Uterus (tissue), 3 donors: ENCODE measurements at regions not wholly inside any gene's neighbourhood (a gene's known extent, or its start where the extent isn't known, plus 50 kb on each side); places are given as distances from the start of the nearest gene placed in this dataset.
"Not testable (repeated sequence)": the region's sequence is repeated elsewhere in the genome, so short reads cannot be mapped to it uniquely, and the experiment has no call there.

ENCODE experiments used
- DNase-seq, 2 donors: peaks; one replicate each; pipeline ENCODE4 v3.0.0-alpha.2; 2019 to 2020
- H3K27ac ChIP-seq, 2 donors: fragments of 200-600 bp; sonication (generic); 1 replicate in 1 of 2; 2 replicates in 1 of 2; pipeline ENCODE4 v1.5.1; 2016 to 2018
- H3K27me3 ChIP-seq, 2 donors: fragments of 200-600 bp; sonication (generic); one replicate each; pipeline ENCODE4 v1.5.1; 2018 to 2019; ENCODE audit warnings: control low read depth in 1 of 2
- H3K36me3 ChIP-seq, 2 donors: fragments of 200-600 bp; sonication (generic); one replicate each; pipeline ENCODE4 v1.5.1; 2019; ENCODE audit warnings: control low read depth in 1 of 2
- H3K4me1 ChIP-seq, 2 donors: fragments of 200-600 bp; sonication (generic); one replicate each; pipeline ENCODE4 v1.5.1; 2018 to 2019; ENCODE audit warnings: control low read depth in 1 of 2
- H3K4me3 ChIP-seq, 2 donors: fragments of 200-600 bp; sonication (generic); 1 replicate in 1 of 2; 2 replicates in 1 of 2; pipeline ENCODE4 v1.5.1; 2018 to 2019; ENCODE audit warnings: mild to moderate bottlenecking in 1 of 2
- H3K9me3 ChIP-seq, 2 donors: fragments of 200-600 bp; sonication (generic); one replicate each; pipeline ENCODE4 v1.5.1; 2019; ENCODE audit warnings: control low read depth in 1 of 2
- CTCF ChIP-seq, 4 experiments: fragments of 200-600 bp in 2 of 4; fragments of 450-650 bp in 2 of 4; sonication (generic) in 2 of 4; IDR thresholded peaks; one replicate each; pipeline ENCODE4 v1.5.1; 2016 to 2019; ENCODE audit warnings: antibody characterized with exemption in 4 of 4, mild to moderate bottlenecking in 2 of 4, moderate library complexity in 1 of 4
- POLR2A ChIP-seq, 2 donors: fragments of 450-650 bp; IDR thresholded peaks; one replicate each; pipeline ENCODE4 v1.6.1; 2016; ENCODE audit warnings: antibody characterized with exemption in 2 of 2, mild to moderate bottlenecking in 1 of 2, moderate library complexity in 1 of 2
- intact Hi-C: fragments of 100-400 bp; cut with DNase I; formaldehyde crosslinking; loops from one replicate; pipeline ENCODE4 v1.15.1; 2023; ENCODE audit warnings: low total_unique reads
- donor health status: DM: yes; HTN: yes; CAD: no.

- intact Hi-C loops = no loop called here
- DNase-seq = no peak
These were observed 108.3 kb downstream of the ARL4C start for GRCh38 chr2:234388591-234388990.

GRCh38 chr2:234386971-234387370 lies 109.9 kb downstream of the ARL4C start:
- no peaks in the 10 kb centered on the region for H3K36me3 ChIP-seq
- no peaks in the 10 kb centered on the region for H3K9me3 ChIP-seq
- TF ChIP-seq POLR2A (IDR thresholded peaks at IDR 0.05) (no peak), CTCF (IDR thresholded peaks at IDR 0.05) (no peak)
- H3K4me1 ChIP-seq = no peaks in the 10 kb centered on the region
- no peaks in the 10 kb centered on the region for H3K27me3 ChIP-seq
- no peak overlapping the region for H3K27ac ChIP-seq
- H3K4me3 ChIP-seq = no peak overlapping the region
- intact Hi-C loops = no loop called here
- DNase-seq = no peak

More at GRCh38 chr2:234388591-234388990, 108.3 kb downstream of the ARL4C start:
- no peak overlapping the region for H3K27ac ChIP-seq
- no peaks in the 10 kb centered on the region for H3K36me3 ChIP-seq
- no peak for TF ChIP-seq CTCF (IDR thresholded peaks at IDR 0.05)
- TF ChIP-seq POLR2A (IDR thresholded peaks at IDR 0.05) = no peak
- H3K27me3 ChIP-seq = no peaks in the 10 kb centered on the region
- no peaks in the 10 kb centered on the region for H3K4me1 ChIP-seq
- H3K9me3 ChIP-seq = no peaks in the 10 kb centered on the region
- no peak overlapping the region for H3K4me3 ChIP-seq

GRCh38 chr2:234382131-234382530 lies 114.8 kb downstream of the ARL4C start:
- no peak for DNase-seq
- Histone ChIP-seq H3K4me3 (no peak overlapping the region), H3K4me1 (no peaks in the 10 kb centered on the region), H3K36me3 (no peaks in the 10 kb centered on the region), H3K9me3 (no peaks in the 10 kb centered on the region), H3K27me3 (no peaks in the 10 kb centered on the region), H3K27ac (no peak overlapping the region)
- TF ChIP-seq CTCF (IDR thresholded peaks at IDR 0.05) (no peak), POLR2A (IDR thresholded peaks at IDR 0.05) (no peak)
- intact Hi-C loops = no loop called here

GRCh38 chr2:234378958-234379357 lies 117.9 kb downstream of the ARL4C start:
- H3K4me3 ChIP-seq, intact Hi-C loops, H3K27me3 ChIP-seq, H3K36me3 ChIP-seq, DNase-seq, H3K4me1 ChIP-seq, H3K9me3 ChIP-seq, H3K27ac ChIP-seq: not testable (repeated sequence)

GRCh38 chr2:234378440-234378839 lies 118.4 kb downstream of the ARL4C start:
- Histone ChIP-seq H3K4me1 (no peaks in the 10 kb centered on the region), H3K27ac (no peak overlapping the region), H3K27me3 (no peaks in the 10 kb centered on the region), H3K36me3 (no peaks in the 10 kb centered on the region), H3K9me3 (no peaks in the 10 kb centered on the region), H3K4me3 (no peak overlapping the region)
- intact Hi-C loops = no loop called here
- TF ChIP-seq CTCF (IDR thresholded peaks at IDR 0.05) (no peak), POLR2A (IDR thresholded peaks at IDR 0.05) (no peak)
- DNase-seq = no peak

- no peak for DNase-seq
- H3K9me3 ChIP-seq = no peaks in the 10 kb centered on the region
- H3K4me3 ChIP-seq = no peak overlapping the region
- TF ChIP-seq CTCF (IDR thresholded peaks at IDR 0.05) (no peak), POLR2A (IDR thresholded peaks at IDR 0.05) (no peak)
- H3K36me3 ChIP-seq = no peaks in the 10 kb centered on the region
- H3K27ac ChIP-seq = no peak overlapping the region
- no peaks in the 10 kb centered on the region for H3K4me1 ChIP-seq
- no peaks in the 10 kb centered on the region for H3K27me3 ChIP-seq
- intact Hi-C loops = no loop called here
These were observed 119.0 kb downstream of the ARL4C start for GRCh38 chr2:234377761-234378391.
